K562 (cell line): ENCODE measurements at regions not wholly inside any gene's neighbourhood (a gene's known extent, or its start where the extent isn't known, plus 50 kb on each side); places are given as distances from the start of the nearest gene placed in this dataset.
A peak's percentile ranks its signal among the peaks of the same experiment; 100 is the strongest.

ENCODE experiments used
- ATAC-seq: fragments of 200-7000 bp; cut with Tn5 transposase; 3 replicates; pipeline ENCODE4 v1.9.1; 2020; ENCODE audit warnings: moderate library complexity
- BruUV-seq: library from RNA; stranded (reverse); fragments of 400-500 nt; replicated peaks from 2 replicates; lab custom pipeline; 2021; lab: Mats Ljungman, UMichigan
- CTCF ChIA-PET: fragments of 300-600 bp; formaldehyde crosslinking; extraction: SDS; loops from one replicate; lab custom pipeline; 2021; ENCODE audit warnings: low intra/inter-chr PET ratio; lab: Yijun Ruan, JAX
- POLR2A ChIA-PET: fragments of 300-600, 350-650 bp; sonication (Branson Sonifier 250); formaldehyde crosslinking; extraction: SDS; loops from one replicate; lab custom pipeline; 2021; ENCODE audit warnings: antibody characterized with exemption, inconsistent platforms; lab: Yijun Ruan, JAX
- DNase-seq, 4 experiments: peaks; one replicate each; pipeline versions ENCODE4 v3.0.0 to v3.0.0-alpha.2; 2011 to 2018; ENCODE audit warnings: low spot score in 3 of 4, mixed read lengths in 3 of 4; ENCODE audit errors: extremely low read depth in 1 of 4
- FAIRE-seq: peaks from 2 replicates; lab custom pipeline; 2011; peaks lifted over from hg19 to GRCh38; lab: Jason Lieb, UNC
- H2AFZ ChIP-seq: 2 replicates; pipeline ENCODE4 v1.6.0; 2011; ENCODE audit warnings: low read depth, low read length, control low read depth, inconsistent platforms
- H3K27ac ChIP-seq: fragments of 200-600 bp; 3 replicates; pipeline ENCODE4 v1.8.0; 2011; ENCODE audit warnings: low read depth, mild to moderate bottlenecking, control low read depth, inconsistent platforms, low read length, moderate library complexity, mixed read lengths; ENCODE audit errors: extremely low read depth
- H3K27me3 ChIP-seq, 2 experiments: fragments of 300-600 bp in 1 of 2; 2 replicates in 1 of 2; 3 replicates in 1 of 2; pipeline versions ENCODE4 v1.6.0 to v1.8.0; 2011; ENCODE audit warnings: inconsistent platforms in 2 of 2, low read length in 2 of 2, mild to moderate bottlenecking in 1 of 2, mixed read lengths in 1 of 2, moderate library complexity in 1 of 2; ENCODE audit not compliant: control insufficient read depth in 2 of 2, insufficient read depth in 2 of 2
- H3K36me3 ChIP-seq: fragments of 300-600 bp; 3 replicates; pipeline ENCODE4 v1.8.0; 2011; ENCODE audit warnings: mild to moderate bottlenecking, low read length, inconsistent platforms; ENCODE audit not compliant: control insufficient read depth, insufficient read depth
- H3K4me1 ChIP-seq, 2 experiments: fragments of 200-600 bp in 1 of 2; replicated peaks in 1 of 2; 2 replicates in 1 of 2; 3 replicates in 1 of 2; pipeline versions ENCODE4 v1.5.1 to v1.8.0; 2011; ENCODE audit warnings: inconsistent platforms in 2 of 2, low read length in 2 of 2, mild to moderate bottlenecking in 1 of 2, mixed read lengths in 1 of 2, moderate library complexity in 1 of 2; ENCODE audit not compliant: control insufficient read depth in 2 of 2, insufficient read depth in 2 of 2
- H3K4me2 ChIP-seq: 2 replicates; pipeline ENCODE4 v1.6.1; 2011; ENCODE audit warnings: low read length, control low read depth, inconsistent platforms, mixed read lengths; ENCODE audit not compliant: insufficient read depth
- H3K4me3 ChIP-seq: fragments of 200-600 bp; sonication (generic), shearing (Covaris generic); 2 replicates; pipeline ENCODE4 v1.5.1; 2016; ENCODE audit warnings: control low read depth, inconsistent platforms
- H3K79me2 ChIP-seq: fragments of 200-600 bp; 3 replicates; pipeline ENCODE4 v1.8.0; 2011; ENCODE audit warnings: low read length, inconsistent platforms; ENCODE audit not compliant: control insufficient read depth, insufficient read depth
- H3K9ac ChIP-seq, 2 experiments: 2 replicates each; pipeline versions ENCODE4 v1.6.0 to v1.6.1; 2011; ENCODE audit warnings: low read depth in 2 of 2, low read length in 2 of 2, control low read depth in 1 of 2, inconsistent platforms in 1 of 2, mild to moderate bottlenecking in 1 of 2, mixed read lengths in 1 of 2; ENCODE audit not compliant: insufficient read depth in 1 of 2
- H3K9me1 ChIP-seq: one replicate; pipeline ENCODE4 v1.6.0; 2011; ENCODE audit warnings: inconsistent platforms, mild to moderate bottlenecking, low read length, moderate library complexity; ENCODE audit not compliant: control insufficient read depth, insufficient read depth
- H3K9me3 ChIP-seq: replicated peaks from 2 replicates; pipeline ENCODE4 v1.5.1; 2011; ENCODE audit warnings: low read depth, low read length, inconsistent platforms; ENCODE audit not compliant: control insufficient read depth, insufficient read depth
- H4K20me1 ChIP-seq: replicated peaks from 2 replicates; pipeline ENCODE4 v1.6.1; 2011; ENCODE audit warnings: low read length, inconsistent platforms, mixed read lengths; ENCODE audit not compliant: control insufficient read depth, insufficient read depth
- ATF3 ChIP-seq, 2 experiments: fragments of 450-650 bp in 1 of 2; sonication (generic) in 1 of 2; formaldehyde crosslinking in 1 of 2; IDR thresholded peaks in 1 of 2; conservative IDR thresholded peaks in 1 of 2; 2 replicates each; pipeline versions ENCODE4 v1.6.1 to v1.8.1; 2016 to 2023; ENCODE audit warnings: mild to moderate bottlenecking in 2 of 2, moderate library complexity in 2 of 2, inconsistent platforms in 1 of 2, missing genetic modification reagents in 1 of 2
- BRF1 ChIP-seq: IDR thresholded peaks from 3 replicates; pipeline ENCODE4 v1.6.1; 2011; ENCODE audit warnings: borderline replicate concordance, mild to moderate bottlenecking; ENCODE audit not compliant: insufficient read length; ENCODE audit errors: extremely low read depth
- ERF ChIP-seq: fragments of 450-650 bp; formaldehyde crosslinking; IDR thresholded peaks from 2 replicates; pipeline ENCODE4 v1.4.0; 2020; ENCODE audit warnings: mild to moderate bottlenecking, mixed read lengths
- FOXK1 ChIP-seq: sonication (generic); formaldehyde crosslinking; IDR thresholded peaks from 2 replicates; pipeline ENCODE4 v1.8.0; 2022; ENCODE audit warnings: missing genetic modification reagents, mild to moderate bottlenecking, borderline replicate concordance
- JUN ChIP-seq, 2 experiments: sonication (generic) in 1 of 2; formaldehyde crosslinking in 1 of 2; IDR thresholded peaks; 2 replicates each; pipeline versions ENCODE4 v1.6.1 to v1.8.0; 2012 to 2022; ENCODE audit warnings: borderline replicate concordance in 2 of 2, mild to moderate bottlenecking in 2 of 2, improper control_type of control experiment in 1 of 2, low read depth in 1 of 2, low read length in 1 of 2, missing genetic modification reagents in 1 of 2
- JUND ChIP-seq, 2 experiments: IDR thresholded peaks; 2 replicates in 1 of 2; 3 replicates in 1 of 2; pipeline ENCODE4 v1.6.1; 2011; ENCODE audit warnings: borderline replicate concordance in 2 of 2, low read depth in 2 of 2, low read length in 2 of 2, improper control_type of control experiment in 1 of 2, missing biosample characterization in 1 of 2, missing genetic modification characterization in 1 of 2, missing genetic modification reagents in 1 of 2
- KLF6 ChIP-seq: fragments of 250-450 bp; sonication (Bioruptor Pico); IDR thresholded peaks from 2 replicates; pipeline ENCODE4 v1.4.0; 2020; ENCODE audit warnings: mild to moderate bottlenecking, moderate library complexity, borderline replicate concordance
- MEIS2 ChIP-seq: fragments of 450-650 bp; IDR thresholded peaks from 2 replicates; pipeline ENCODE4 v1.6.1; 2014; ENCODE audit warnings: mild to moderate bottlenecking; ENCODE audit not compliant: partially characterized antibody
- SOX6 ChIP-seq: fragments of 450-650 bp; IDR thresholded peaks from 2 replicates; pipeline ENCODE4 v1.6.1; 2014; ENCODE audit warnings: mild to moderate bottlenecking
- STAT5A ChIP-seq: IDR thresholded peaks from 2 replicates; pipeline ENCODE4 v1.6.1; 2012; ENCODE audit warnings: low read length, inconsistent platforms, borderline replicate concordance
- TBP ChIP-seq: optimal IDR thresholded peaks from 2 replicates; pipeline ENCODE3; 2011; ENCODE audit warnings: low read depth, low read length, improper control_type of control experiment
- U2AF1 ChIP-seq: fragments of 200-400 bp; formaldehyde crosslinking; optimal IDR thresholded peaks from 2 replicates; pipeline ENCODE3; 2017; ENCODE audit warnings: mild to moderate bottlenecking, low read depth, low read length, moderate library complexity
- USF1 ChIP-seq: sonication (generic); formaldehyde crosslinking; IDR thresholded peaks from 2 replicates; pipeline ENCODE4 v1.9.0; 2022; ENCODE audit warnings: mild to moderate bottlenecking, missing genetic modification reagents
- ZBED1 ChIP-seq: IDR thresholded peaks from 2 replicates; pipeline ENCODE4 v1.6.1; 2014
- ZFPM2 ChIP-seq: fragments of 250-450 bp; sonication (Bioruptor Pico); IDR thresholded peaks from 2 replicates; pipeline ENCODE4 v1.5.1; 2022; ENCODE audit warnings: mild to moderate bottlenecking
- ZNF121 ChIP-seq: sonication (generic); formaldehyde crosslinking; conservative IDR thresholded peaks from 2 replicates; pipeline ENCODE4 v1.8.0; 2022; ENCODE audit warnings: missing genetic modification reagents
- ZNF778 ChIP-seq: fragments of 450-650 bp; formaldehyde crosslinking; IDR thresholded peaks from 2 replicates; pipeline ENCODE4 v1.4.0; 2020; ENCODE audit warnings: mild to moderate bottlenecking, moderate library complexity
- WGBS: fragments of 100-300 bp; shearing (Covaris generic); methylation state at CpG from one replicate; pipeline ENCODE4 v1.1.6; 2016; ENCODE audit warnings: low coverage, mixed read lengths; ENCODE audit not compliant: insufficient coverage; ENCODE audit errors: missing lambda C conversion rate; 5-methylcytosine and 5-hydroxymethylcytosine counted together
- in situ Hi-C: fragments of 300-500 bp; cut with MboI; formaldehyde crosslinking; loops from 4 replicates; pipeline ENCODE4 v1.15.0; 2018; ENCODE audit warnings: inconsistent platforms, mixed read lengths
- intact Hi-C: fragments of 100-400 bp; cut with micrococcal nuclease; formaldehyde crosslinking; loops from 2 replicates; pipeline ENCODE4 v1.14.2; 2022
- TF ChIP-seq, protein P1 (sequence below): sonication (generic); formaldehyde crosslinking; IDR thresholded peaks from 2 replicates; pipeline ENCODE4 v1.8.0; 2022; ENCODE audit warnings: missing genetic modification reagents, mild to moderate bottlenecking, moderate library complexity, borderline replicate concordance

GRCh38 chr1:224518528-224518927 is 83.9 kb upstream of the WDR26 start:
- Histone ChIP-seq H3K27me3 (peaks cover 8 to 16% of the 10 kb centered on the region in 2 experiments; a peak in 3 of 5 replicates), H3K79me2 (no peaks in the 10 kb centered on the region), H3K27ac (no peak overlapping the region), H3K9me1 (no peaks in the 10 kb centered on the region), H3K36me3 (no peaks in the 10 kb centered on the region), H3K4me3 (no peak overlapping the region), H3K9me3 (0 out of 2 replicates have a peak, but pooled peaks cover 2% of the 10 kb centered on the region), H3K4me1 (peaks cover 0 to 5% of the 10 kb centered on the region in 2 experiments; a peak in 3 of 5 replicates), H2AFZ (no peak overlapping the region), H4K20me1 (no peaks in the 10 kb centered on the region), H3K9ac (no peak overlapping the region), H3K4me2 (no peak overlapping the region)
- CTCF ChIA-PET = interaction anchor here (0.6 kb wide), 1 partner anchor 123 kb away, joined by 3 read pairs; no protein-coding TSS in a partner anchor
- no peak for DNase-seq
- no peak for FAIRE-seq
- BruUV-seq = no TSS peak
- ATAC-seq = no peak
- POLR2A ChIA-PET = interaction anchor here (0.9 to 1.0 kb wide), 2 partner anchors 13 to 15 kb away, joined by 3 to 6 read pairs; no protein-coding TSS in a partner anchor
- intact Hi-C loops (loop anchor here (10.0 kb wide), 1 partner anchor 216 kb away; no protein-coding TSS in a partner anchor), in situ Hi-C loops (no loop called here)
- WGBS = 3% methylated on average over 4 of the region's 4 CpGs
- TF ChIP-seq BRF1 (no peak), ATF3 (IDR thresholded peaks at IDR 0.05) (0 out of 2 replicates have a peak, but pooled peaks have one; percentile 19), ATF3 (CRISPR knock-in tag; conservative IDR thresholded peaks at IDR 0.05) (no peak), ZBED1 (no peak), ZFPM2 (CRISPR knock-in tag) (no peak), KLF6 (no peak), ZNF121 (no peak), U2AF1 (no peak), MEIS2 (peak; percentile 22), JUND (IDR thresholded peaks at IDR 0.05; ENCODE audit: borderline replicate concordance, low read depth, low read length) (peak; percentile 32; the same call in 1 of the 2 replicates), JUND (tag; IDR thresholded peaks at IDR 0.05; ENCODE audit: borderline replicate concordance, low read depth, low read length) (no peak), ERF (CRISPR knock-in tag) (no peak), FOXK1 (CRISPR knock-in tag) (no peak), ZNF778 (CRISPR knock-in tag) (no peak), JUN (IDR thresholded peaks at IDR 0.05; ENCODE audit: borderline replicate concordance, low read depth, low read length) (0 out of 2 replicates have a peak, but pooled peaks have one; percentile 36), JUN (CRISPR knock-in tag; IDR thresholded peaks at IDR 0.05; ENCODE audit: borderline replicate concordance) (no peak), USF1 (no peak), SOX6 (no peak), TBP (no peak), STAT5A (no peak)
- TF ChIP-seq, protein P1, sequence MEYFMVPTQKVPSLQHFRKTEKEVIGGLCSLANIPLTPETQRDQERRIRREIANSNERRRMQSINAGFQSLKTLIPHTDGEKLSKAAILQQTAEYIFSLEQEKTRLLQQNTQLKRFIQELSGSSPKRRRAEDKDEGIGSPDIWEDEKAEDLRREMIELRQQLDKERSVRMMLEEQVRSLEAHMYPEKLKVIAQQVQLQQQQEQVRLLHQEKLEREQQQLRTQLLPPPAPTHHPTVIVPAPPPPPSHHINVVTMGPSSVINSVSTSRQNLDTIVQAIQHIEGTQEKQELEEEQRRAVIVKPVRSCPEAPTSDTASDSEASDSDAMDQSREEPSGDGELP (CRISPR knock-in tag) = no peak
